ENCODE measurements at regions not wholly inside any gene's neighbourhood (a gene's known extent, or its start where the extent isn't known, plus 50 kb on each side); places are given as distances from the start of the nearest gene placed in this dataset.

- no peak overlapping the region for H3K27ac ChIP-seq (replicated peaks)
- no peaks in the 10 kb centered on the region for H3K36me3 ChIP-seq
- peaks cover 52% of the 10 kb centered on the region for H3K27me3 ChIP-seq (ENCODE audit: low read depth)
- no peaks in the 10 kb centered on the region for H3K4me1 ChIP-seq
- TF ChIP-seq, protein P1, sequence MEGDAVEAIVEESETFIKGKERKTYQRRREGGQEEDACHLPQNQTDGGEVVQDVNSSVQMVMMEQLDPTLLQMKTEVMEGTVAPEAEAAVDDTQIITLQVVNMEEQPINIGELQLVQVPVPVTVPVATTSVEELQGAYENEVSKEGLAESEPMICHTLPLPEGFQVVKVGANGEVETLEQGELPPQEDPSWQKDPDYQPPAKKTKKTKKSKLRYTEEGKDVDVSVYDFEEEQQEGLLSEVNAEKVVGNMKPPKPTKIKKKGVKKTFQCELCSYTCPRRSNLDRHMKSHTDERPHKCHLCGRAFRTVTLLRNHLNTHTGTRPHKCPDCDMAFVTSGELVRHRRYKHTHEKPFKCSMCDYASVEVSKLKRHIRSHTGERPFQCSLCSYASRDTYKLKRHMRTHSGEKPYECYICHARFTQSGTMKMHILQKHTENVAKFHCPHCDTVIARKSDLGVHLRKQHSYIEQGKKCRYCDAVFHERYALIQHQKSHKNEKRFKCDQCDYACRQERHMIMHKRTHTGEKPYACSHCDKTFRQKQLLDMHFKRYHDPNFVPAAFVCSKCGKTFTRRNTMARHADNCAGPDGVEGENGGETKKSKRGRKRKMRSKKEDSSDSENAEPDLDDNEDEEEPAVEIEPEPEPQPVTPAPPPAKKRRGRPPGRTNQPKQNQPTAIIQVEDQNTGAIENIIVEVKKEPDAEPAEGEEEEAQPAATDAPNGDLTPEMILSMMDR (IDR thresholded peaks at IDR 0.05; ENCODE audit: borderline replicate concordance) = no peak
- H3K4me3 ChIP-seq = no peak overlapping the region
- DNase-seq = no peak
- no peaks in the 10 kb centered on the region for H3K9me3 ChIP-seq (replicated peaks)
- intact Hi-C loops (cut with micrococcal nuclease) = no loop called here
These were observed 246.0 kb upstream of the C1orf174 start for GRCh38 chr1:4146101-4146500.

GRCh38 chr1:4146614-4147013, 246.5 kb upstream of the C1orf174 start:
- intact Hi-C loops (cut with micrococcal nuclease) = no loop called here
- no peak for DNase-seq
- Histone ChIP-seq H3K4me1 (no peaks in the 10 kb centered on the region), H3K4me3 (no peak overlapping the region), H3K27ac (replicated peaks) (no peak overlapping the region), H3K27me3 (ENCODE audit: low read depth) (peaks cover 50% of the 10 kb centered on the region), H3K9me3 (replicated peaks) (no peaks in the 10 kb centered on the region), H3K36me3 (no peaks in the 10 kb centered on the region)
- TF ChIP-seq, protein P1 (IDR thresholded peaks at IDR 0.05; ENCODE audit: borderline replicate concordance) = no peak

- peaks cover 50% of the 10 kb centered on the region for H3K27me3 ChIP-seq (ENCODE audit: low read depth)
- DNase-seq = no peak
- no peaks in the 10 kb centered on the region for H3K36me3 ChIP-seq
- H3K27ac ChIP-seq (replicated peaks) = no peak overlapping the region
- H3K4me3 ChIP-seq = no peak overlapping the region
- H3K9me3 ChIP-seq (replicated peaks) = no peaks in the 10 kb centered on the region
- no peaks in the 10 kb centered on the region for H3K4me1 ChIP-seq
- intact Hi-C loops (cut with micrococcal nuclease) = no loop called here
- TF ChIP-seq, protein P1 (IDR thresholded peaks at IDR 0.05; ENCODE audit: borderline replicate concordance) = no peak
These were observed 247.4 kb upstream of the C1orf174 start for GRCh38 chr1:4147509-4147908.

DNA sequence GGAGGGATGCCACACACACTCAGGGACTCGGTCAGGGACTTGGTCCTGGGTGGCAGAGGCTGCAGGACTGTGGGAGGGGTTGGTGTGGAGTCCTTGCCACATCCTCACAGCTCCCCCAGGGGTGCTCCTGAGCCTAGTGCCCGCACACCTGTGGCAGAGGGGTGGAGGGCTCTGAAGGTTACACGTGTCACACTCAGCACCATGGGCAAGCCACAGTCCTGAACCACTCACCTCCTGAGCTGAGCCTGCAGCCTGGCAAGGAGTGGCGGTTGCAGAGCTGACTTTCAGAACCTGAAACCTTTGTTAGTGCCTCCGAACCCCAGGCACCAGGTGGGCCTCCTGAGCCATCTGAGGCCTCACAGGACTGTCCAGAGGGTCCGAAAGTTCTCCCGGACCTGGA, 249.2 kb upstream of the C1orf174 start:
- Histone ChIP-seq H3K36me3 (no peaks in the 10 kb centered on the region), H3K4me3 (no peak overlapping the region), H3K4me1 (no peaks in the 10 kb centered on the region), H3K27ac (replicated peaks) (no peak overlapping the region), H3K9me3 (replicated peaks) (no peaks in the 10 kb centered on the region), H3K27me3 (ENCODE audit: low read depth) (peaks cover 64% of the 10 kb centered on the region)
- no peak for DNase-seq
- intact Hi-C loops (cut with micrococcal nuclease) = no loop called here
- TF ChIP-seq, protein P1 (IDR thresholded peaks at IDR 0.05; ENCODE audit: borderline replicate concordance) = no peak

- no peak overlapping the region for H3K27ac ChIP-seq (replicated peaks)
- no peak overlapping the region for H3K4me3 ChIP-seq
- TF ChIP-seq, protein P1 (IDR thresholded peaks at IDR 0.05; ENCODE audit: borderline replicate concordance) = no peak
- no peaks in the 10 kb centered on the region for H3K9me3 ChIP-seq (replicated peaks)
- no peaks in the 10 kb centered on the region for H3K4me1 ChIP-seq
- H3K27me3 ChIP-seq (ENCODE audit: low read depth) = peaks cover 69% of the 10 kb centered on the region
- DNase-seq = no peak
- H3K36me3 ChIP-seq = no peaks in the 10 kb centered on the region
- intact Hi-C loops (cut with micrococcal nuclease) = no loop called here
These were observed 249.8 kb upstream of the C1orf174 start for GRCh38 chr1:4149831-4150230.

- peaks cover 73% of the 10 kb centered on the region for H3K27me3 ChIP-seq (ENCODE audit: low read depth)
- H3K36me3 ChIP-seq = no peaks in the 10 kb centered on the region
- no peak overlapping the region for H3K27ac ChIP-seq (replicated peaks)
- TF ChIP-seq, protein P1 (IDR thresholded peaks at IDR 0.05; ENCODE audit: borderline replicate concordance) = no peak
- no peak overlapping the region for H3K4me3 ChIP-seq
- intact Hi-C loops (cut with micrococcal nuclease) = no loop called here
- H3K4me1 ChIP-seq = no peaks in the 10 kb centered on the region
- H3K9me3 ChIP-seq (replicated peaks) = no peaks in the 10 kb centered on the region
- DNase-seq = no peak
These were observed 250.2 kb upstream of the C1orf174 start for GRCh38 chr1:4150262-4150661.

Measured in left ventricle myocardium inferior (tissue), 1 donor.